Caco-2 (cell line): ENCODE measurements at regions not wholly inside any gene's neighbourhood (a gene's known extent, or its start where the extent isn't known, plus 50 kb on each side); places are given as distances from the start of the nearest gene placed in this dataset.
"Not testable (repeated sequence)": the region's sequence is repeated elsewhere in the genome, so short reads cannot be mapped to it uniquely, and the experiment has no call there.

ENCODE experiments used
- BruUV-seq: library from RNA; stranded (reverse); fragments of 400-500 nt; replicated peaks from 2 replicates; lab custom pipeline; 2021; lab: Mats Ljungman, UMichigan
- CTCF ChIA-PET: fragments of 300-600 bp; sonication (Branson Sonifier 250); formaldehyde crosslinking; loops from one replicate; lab custom pipeline; 2022; ENCODE audit warnings: antibody characterized with exemption; lab: Charles Lee
- POLR2A ChIA-PET: fragments of 300-600 bp; sonication (Branson Sonifier 250); formaldehyde crosslinking; loops from one replicate; lab custom pipeline; 2022; ENCODE audit warnings: antibody characterized with exemption; lab: Charles Lee
- DNase-seq, 2 experiments: peaks; one replicate each; pipeline versions ENCODE4 v3.0.0 to v3.0.0-alpha.2; 2020 to 2022
- H3K27me3 ChIP-seq: replicated peaks from 2 replicates; pipeline ENCODE4 v1.6.0; 2011; ENCODE audit warnings: low read length; ENCODE audit not compliant: control insufficient read depth, insufficient read depth
- H3K36me3 ChIP-seq: 2 replicates; pipeline ENCODE4 v1.5.1; 2011; ENCODE audit warnings: low read length; ENCODE audit not compliant: control insufficient read depth, insufficient read depth
- H3K4me1 ChIP-seq: fragments of 250-450 bp; sonication (Bioruptor Pico); 2 replicates; pipeline ENCODE4 v1.5.1; 2020; ENCODE audit warnings: mild to moderate bottlenecking
- H3K4me3 ChIP-seq: 2 replicates; pipeline ENCODE4 v1.5.1; 2011; ENCODE audit warnings: low read depth, mild to moderate bottlenecking, control low read depth, low read length
- H3K9me3 ChIP-seq: fragments of 250-450 bp; sonication (Bioruptor Pico); 2 replicates; pipeline ENCODE4 v1.5.1; 2020; ENCODE audit warnings: mild to moderate bottlenecking, moderate library complexity
- H3K27ac Mint-ChIP-seq: one replicate; pipeline ENCODE4 v1.8.0; 2022; ENCODE audit warnings: mixed read lengths; ENCODE audit not compliant: unreplicated experiment
- H3K27me3 Mint-ChIP-seq: one replicate; pipeline ENCODE4 v1.8.0; 2022; ENCODE audit warnings: mixed read lengths; ENCODE audit not compliant: insufficient read depth, unreplicated experiment
- H3K36me3 Mint-ChIP-seq: one replicate; pipeline ENCODE4 v1.8.0; 2022; ENCODE audit warnings: mild to moderate bottlenecking, mixed read lengths; ENCODE audit not compliant: insufficient read depth, unreplicated experiment
- H3K4me1 Mint-ChIP-seq: one replicate; pipeline ENCODE4 v1.8.0; 2022; ENCODE audit warnings: low read depth, mixed read lengths; ENCODE audit not compliant: unreplicated experiment
- H3K4me3 Mint-ChIP-seq: one replicate; pipeline ENCODE4 v1.8.0; 2022; ENCODE audit warnings: mild to moderate bottlenecking, moderate library complexity, mixed read lengths; ENCODE audit not compliant: unreplicated experiment
- H3K9me3 Mint-ChIP-seq: one replicate; pipeline ENCODE4 v1.8.0; 2022; ENCODE audit warnings: mixed read lengths; ENCODE audit not compliant: unreplicated experiment
- intact Hi-C: fragments of 100-400 bp; cut with micrococcal nuclease; formaldehyde crosslinking; loops from one replicate; pipeline ENCODE4 v1.10.0; 2022; ENCODE audit not compliant: unreplicated experiment
- TF ChIP-seq, protein P1 (sequence below), 2 experiments: fragments of 200-600 bp in 1 of 2; IDR thresholded peaks; 1 replicate in 1 of 2; 2 replicates in 1 of 2; pipeline versions ENCODE4 v1.5.1 to v1.8.0; 2011 to 2022; ENCODE audit warnings: antibody characterized with exemption in 1 of 2, control low read depth in 1 of 2, inconsistent platforms in 1 of 2, low read depth in 1 of 2, low read length in 1 of 2, mild to moderate bottlenecking in 1 of 2, moderate library complexity in 1 of 2; ENCODE audit not compliant: insufficient read depth in 1 of 2, severe bottlenecking in 1 of 2, unreplicated experiment in 1 of 2

DNA sequence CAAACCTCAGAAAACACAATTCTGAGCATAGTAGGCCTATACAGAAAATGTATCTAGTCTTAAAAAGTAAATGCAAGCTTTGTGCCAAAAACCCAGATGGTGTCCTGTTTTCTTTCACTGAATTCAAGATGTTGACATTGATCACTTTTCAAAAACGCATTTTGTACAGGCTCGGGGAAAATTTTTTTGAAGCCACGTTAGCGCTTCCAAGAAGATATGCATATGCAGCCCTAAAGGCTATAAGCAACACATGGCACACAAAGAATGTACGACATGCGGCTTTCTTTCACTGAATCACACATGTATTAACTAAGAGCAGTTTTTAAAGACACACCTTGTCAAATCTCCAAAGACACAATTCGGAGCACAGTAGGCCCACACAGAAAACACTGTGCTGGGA, 115.4 kb downstream of the MRPL57 start:
- Mint-ChIP-seq H3K36me3 (no peaks in the 10 kb centered on the region), H3K4me3 (no peak overlapping the region), H3K9me3 (no peaks in the 10 kb centered on the region), H3K27ac (no peak overlapping the region), H3K4me1 (no peaks in the 10 kb centered on the region), H3K27me3 (no peaks in the 10 kb centered on the region)
- ChIA-PET POLR2A (no interaction called here), CTCF (no interaction called here)
- BruUV-seq: no TSS peak
- intact Hi-C loops: loop anchor here (10.0 kb wide), 1 partner anchor 93 kb away; no protein-coding TSS in a partner anchor
- H3K9me3 ChIP-seq: no peaks in the 10 kb centered on the region
- H3K27me3 ChIP-seq: no peaks in the 10 kb centered on the region
- TF ChIP-seq, protein P1, sequence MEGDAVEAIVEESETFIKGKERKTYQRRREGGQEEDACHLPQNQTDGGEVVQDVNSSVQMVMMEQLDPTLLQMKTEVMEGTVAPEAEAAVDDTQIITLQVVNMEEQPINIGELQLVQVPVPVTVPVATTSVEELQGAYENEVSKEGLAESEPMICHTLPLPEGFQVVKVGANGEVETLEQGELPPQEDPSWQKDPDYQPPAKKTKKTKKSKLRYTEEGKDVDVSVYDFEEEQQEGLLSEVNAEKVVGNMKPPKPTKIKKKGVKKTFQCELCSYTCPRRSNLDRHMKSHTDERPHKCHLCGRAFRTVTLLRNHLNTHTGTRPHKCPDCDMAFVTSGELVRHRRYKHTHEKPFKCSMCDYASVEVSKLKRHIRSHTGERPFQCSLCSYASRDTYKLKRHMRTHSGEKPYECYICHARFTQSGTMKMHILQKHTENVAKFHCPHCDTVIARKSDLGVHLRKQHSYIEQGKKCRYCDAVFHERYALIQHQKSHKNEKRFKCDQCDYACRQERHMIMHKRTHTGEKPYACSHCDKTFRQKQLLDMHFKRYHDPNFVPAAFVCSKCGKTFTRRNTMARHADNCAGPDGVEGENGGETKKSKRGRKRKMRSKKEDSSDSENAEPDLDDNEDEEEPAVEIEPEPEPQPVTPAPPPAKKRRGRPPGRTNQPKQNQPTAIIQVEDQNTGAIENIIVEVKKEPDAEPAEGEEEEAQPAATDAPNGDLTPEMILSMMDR (IDR thresholded peaks at IDR 0.05; ENCODE audit: insufficient read depth in 1 of 2, low read depth in 1 of 2, low read length in 1 of 2, severe bottlenecking in 1 of 2, unreplicated experiment in 1 of 2): no peak
- H3K36me3 ChIP-seq: no peaks in the 10 kb centered on the region
- DNase-seq: no peak
- H3K4me3 ChIP-seq: no peak overlapping the region
- H3K4me1 ChIP-seq: no peaks in the 10 kb centered on the region

GRCh38 chr13:21296991-21297390, 120.5 kb downstream of the MRPL57 start:
- H3K27me3 Mint-ChIP-seq, H3K27me3 ChIP-seq, POLR2A ChIA-PET, BruUV-seq, H3K9me3 ChIP-seq, H3K36me3 Mint-ChIP-seq, H3K9me3 Mint-ChIP-seq, H3K36me3 ChIP-seq, H3K4me3 ChIP-seq, H3K4me1 ChIP-seq: not testable (repeated sequence)
- peak overlapping the region; percentile 73 for H3K27ac Mint-ChIP-seq
- TF ChIP-seq, protein P1 (IDR thresholded peaks at IDR 0.05; ENCODE audit: insufficient read depth in 1 of 2, low read depth in 1 of 2, low read length in 1 of 2, severe bottlenecking in 1 of 2, unreplicated experiment in 1 of 2): peak; percentile 34 to 62
- peak overlapping the region; percentile 90 for H3K4me3 Mint-ChIP-seq
- peak; percentile 70 to 76 for DNase-seq
- CTCF ChIA-PET: interaction anchor here (1.0 to 2.8 kb wide), 8 partner anchors 25 to 354 kb away, joined by 3 to 16 read pairs (median 4); partner anchors contain the start of genes MRPL57 and SKA3
- H3K4me1 Mint-ChIP-seq: peaks cover 14% of the 10 kb centered on the region
- intact Hi-C loops: loop anchor here (1.0 to 10.0 kb wide), 2 partner anchors 88 to 182 kb away; no protein-coding TSS in a partner anchor

GRCh38 chr13:21297447-21297846, 121.0 kb downstream of the MRPL57 start:
- no TSS peak for BruUV-seq
- DNase-seq: peak in 1 of 2 experiments; percentile 13
- Histone ChIP-seq H3K27me3 (no peaks in the 10 kb centered on the region), H3K4me3 (peak overlapping the region; percentile 88), H3K4me1 (no peaks in the 10 kb centered on the region; the same call in 1 of the 2 replicates), H3K36me3 (no peaks in the 10 kb centered on the region), H3K9me3 (no peaks in the 10 kb centered on the region)
- intact Hi-C loops: loop anchor here (1.0 to 10.0 kb wide), 2 partner anchors 87 to 182 kb away; no protein-coding TSS in a partner anchor
- ChIA-PET CTCF (interaction anchor here (1.0 to 2.8 kb wide), 7 partner anchors 25 to 354 kb away, joined by 3 to 16 read pairs (median 4); partner anchors contain the start of genes MRPL57 and SKA3), POLR2A (no interaction called here)
- no peaks in the 10 kb centered on the region for H3K9me3 Mint-ChIP-seq
- H3K27me3 Mint-ChIP-seq: no peaks in the 10 kb centered on the region
- peaks cover 14% of the 10 kb centered on the region for H3K4me1 Mint-ChIP-seq
- H3K36me3 Mint-ChIP-seq: peaks cover 6% of the 10 kb centered on the region
- peak overlapping the region; percentile 90 for H3K4me3 Mint-ChIP-seq
- TF ChIP-seq, protein P1 (IDR thresholded peaks at IDR 0.05; ENCODE audit: insufficient read depth in 1 of 2, low read depth in 1 of 2, low read length in 1 of 2, severe bottlenecking in 1 of 2, unreplicated experiment in 1 of 2): no peak
- H3K27ac Mint-ChIP-seq: peak overlapping the region; percentile 73
